HG03439 (cell line): ENCODE measurements at regions not wholly inside any gene's neighbourhood (a gene's known extent, or its start where the extent isn't known, plus 50 kb on each side); places are given as distances from the start of the nearest gene placed in this dataset.
"Not testable (repeated sequence)": the region's sequence is repeated elsewhere in the genome, so short reads cannot be mapped to it uniquely, and the experiment has no call there.

Experiments
- ATAC-seq: cut with Tn5 transposase; IDR thresholded peaks from one replicate; pipeline ENCODE4 v1.9.1; 2021; ENCODE audit warnings: mild to moderate bottlenecking, moderate library complexity; ENCODE audit not compliant: unreplicated experiment

GRCh38 chr20:5660756-5661155, 50.0 kb upstream of the GPCPD1 start:
- not testable (repeated sequence) for ATAC-seq
